ENCODE measurements at regions not wholly inside any gene's neighbourhood (a gene's known extent, or its start where the extent isn't known, plus 50 kb on each side); places are given as distances from the start of the nearest gene placed in this dataset.

DNA sequence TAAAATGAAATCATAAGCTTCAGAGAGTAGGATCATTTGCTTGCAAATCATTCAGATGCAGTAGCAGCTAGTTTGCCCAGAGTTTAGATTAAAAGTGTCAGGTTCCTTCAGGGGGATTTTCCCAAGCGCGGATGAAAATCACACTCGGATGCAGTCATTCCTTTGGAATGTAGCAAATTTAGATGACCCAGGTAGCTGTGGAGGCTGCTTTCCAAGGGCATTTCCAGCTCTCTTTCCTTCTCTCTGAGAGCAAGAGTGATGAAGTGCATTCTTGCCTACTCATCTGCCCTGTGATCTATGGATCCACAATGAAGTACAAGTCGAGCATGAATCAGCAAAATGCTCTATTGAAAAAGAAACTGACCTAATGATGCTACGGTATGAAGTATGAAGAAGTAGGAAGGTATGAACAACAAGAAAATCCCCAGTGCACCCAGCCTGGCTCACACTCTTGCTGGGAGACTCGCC lies 200.2 kb downstream of the PLK2 start:
- no peak for TF ChIP-seq EZH2 (IDR thresholded peaks at IDR 0.05; ENCODE audit: low read length)
- TF ChIP-seq, protein P1, sequence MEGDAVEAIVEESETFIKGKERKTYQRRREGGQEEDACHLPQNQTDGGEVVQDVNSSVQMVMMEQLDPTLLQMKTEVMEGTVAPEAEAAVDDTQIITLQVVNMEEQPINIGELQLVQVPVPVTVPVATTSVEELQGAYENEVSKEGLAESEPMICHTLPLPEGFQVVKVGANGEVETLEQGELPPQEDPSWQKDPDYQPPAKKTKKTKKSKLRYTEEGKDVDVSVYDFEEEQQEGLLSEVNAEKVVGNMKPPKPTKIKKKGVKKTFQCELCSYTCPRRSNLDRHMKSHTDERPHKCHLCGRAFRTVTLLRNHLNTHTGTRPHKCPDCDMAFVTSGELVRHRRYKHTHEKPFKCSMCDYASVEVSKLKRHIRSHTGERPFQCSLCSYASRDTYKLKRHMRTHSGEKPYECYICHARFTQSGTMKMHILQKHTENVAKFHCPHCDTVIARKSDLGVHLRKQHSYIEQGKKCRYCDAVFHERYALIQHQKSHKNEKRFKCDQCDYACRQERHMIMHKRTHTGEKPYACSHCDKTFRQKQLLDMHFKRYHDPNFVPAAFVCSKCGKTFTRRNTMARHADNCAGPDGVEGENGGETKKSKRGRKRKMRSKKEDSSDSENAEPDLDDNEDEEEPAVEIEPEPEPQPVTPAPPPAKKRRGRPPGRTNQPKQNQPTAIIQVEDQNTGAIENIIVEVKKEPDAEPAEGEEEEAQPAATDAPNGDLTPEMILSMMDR (optimal IDR thresholded peaks at IDR 0.05 in 1 of 3, IDR thresholded peaks at IDR 0.05 in 1 of 3, conservative IDR thresholded peaks at IDR 0.05 in 1 of 3; ENCODE audit: extremely low read depth in 1 of 3, insufficient read depth in 2 of 3, low read length in 3 of 3) = no peak
